HG03060 (cell line): ENCODE measurements at regions not wholly inside any gene's neighbourhood (a gene's known extent, or its start where the extent isn't known, plus 50 kb on each side); places are given as distances from the start of the nearest gene placed in this dataset.

Source experiments
- ATAC-seq: cut with Tn5 transposase; IDR thresholded peaks from one replicate; pipeline ENCODE4 v1.9.1; 2021; ENCODE audit warnings: low read depth, moderate number of reproducible peaks; ENCODE audit not compliant: unreplicated experiment

GRCh38 chr13:99053636-99054233 is 75.9 kb upstream of the DOCK9 start:
- no peak for ATAC-seq

- no peak for ATAC-seq
These were observed 77.4 kb upstream of the DOCK9 start for GRCh38 chr13:99055281-99055680.

- no peak for ATAC-seq
These were observed 77.9 kb upstream of the DOCK9 start for GRCh38 chr13:99055735-99056134.

GRCh38 chr13:99056381-99057014 is 78.6 kb upstream of the DOCK9 start:
- no peak for ATAC-seq

- ATAC-seq: no peak
These were observed 79.6 kb upstream of the DOCK9 start for GRCh38 chr13:99057310-99057975.

- no peak for ATAC-seq
These were observed 80.9 kb upstream of the DOCK9 start for GRCh38 chr13:99058527-99059495.

GRCh38 chr13:99059498-99060075 is 81.7 kb upstream of the DOCK9 start:
- ATAC-seq: no peak

GRCh38 chr13:99061411-99061810 is 83.5 kb upstream of the DOCK9 start:
- ATAC-seq: no peak

- ATAC-seq: no peak
These were observed 84.7 kb upstream of the DOCK9 start for GRCh38 chr13:99062593-99062992.

GRCh38 chr13:99063178-99063577 is 85.3 kb upstream of the DOCK9 start:
- ATAC-seq: no peak

GRCh38 chr13:99063952-99064351 is 86.1 kb upstream of the DOCK9 start:
- ATAC-seq: no peak

- no peak for ATAC-seq
These were observed 86.9 kb upstream of the DOCK9 start for GRCh38 chr13:99064624-99065234.

- no peak for ATAC-seq
These were observed 87.6 kb upstream of the DOCK9 start for GRCh38 chr13:99065235-99066015.

GRCh38 chr13:99066219-99066618 is 88.4 kb upstream of the DOCK9 start:
- no peak for ATAC-seq

GRCh38 chr13:99067159-99067985 is 89.5 kb upstream of the DOCK9 start:
- ATAC-seq: no peak

- ATAC-seq: no peak
These were observed 93.3 kb upstream of the DOCK9 start for GRCh38 chr13:99071211-99071610.

- ATAC-seq: no peak
These were observed 93.8 kb upstream of the DOCK9 start for GRCh38 chr13:99071666-99072065.

GRCh38 chr13:99072356-99072755 is 94.5 kb upstream of the DOCK9 start:
- no peak for ATAC-seq
